H1 (cell line): ENCODE measurements at regions not wholly inside any gene's neighbourhood (a gene's known extent, or its start where the extent isn't known, plus 50 kb on each side); places are given as distances from the start of the nearest gene placed in this dataset.

Source experiments
- ATF3 ChIP-seq: IDR thresholded peaks from 2 replicates; pipeline ENCODE4 v1.6.1; 2011; ENCODE audit warnings: low read depth, mild to moderate bottlenecking, low read length; ENCODE audit not compliant: insufficient read depth
- CBX8 ChIP-seq: fragments of 300-800, 300-1000 bp; sonication (generic); IDR thresholded peaks from 2 replicates; pipeline ENCODE4 v1.7.1; 2016; ENCODE audit warnings: low read depth, low read length, borderline replicate concordance
- CHD1 ChIP-seq: IDR thresholded peaks from 2 replicates; pipeline ENCODE4 v1.6.1; 2012; ENCODE audit warnings: low read depth, low read length, improper control_type of control experiment
- CHD2 ChIP-seq: IDR thresholded peaks from 2 replicates; pipeline ENCODE4 v1.6.1; 2012; ENCODE audit warnings: low read length, improper control_type of control experiment
- CHD7 ChIP-seq: fragments of 300-600 bp; sonication (generic); IDR thresholded peaks from 2 replicates; pipeline ENCODE4 v1.7.1; 2012; ENCODE audit warnings: low read length, moderate library complexity, mild to moderate bottlenecking, inconsistent platforms; ENCODE audit not compliant: insufficient replicate concordance
- CREB1 ChIP-seq: IDR thresholded peaks from 2 replicates; pipeline ENCODE4 v1.6.1; 2012; ENCODE audit warnings: inconsistent platforms
- CTBP2 ChIP-seq: IDR thresholded peaks from 2 replicates; pipeline ENCODE4 v1.7.0; 2011; ENCODE audit warnings: borderline replicate concordance, mild to moderate bottlenecking, moderate library complexity, mixed read lengths, low read length; ENCODE audit not compliant: insufficient read depth, insufficient read length
- FOSL1 ChIP-seq: IDR thresholded peaks from 2 replicates; pipeline ENCODE4 v1.6.1; 2011; ENCODE audit warnings: mild to moderate bottlenecking, low read depth, low read length, moderate library complexity; ENCODE audit not compliant: insufficient read depth
- JUND ChIP-seq: IDR thresholded peaks from 2 replicates; pipeline ENCODE4 v1.6.1; 2011; ENCODE audit warnings: mild to moderate bottlenecking, improper control_type of control experiment, low read length
- PHF8 ChIP-seq: fragments of 200-600 bp; sonication (generic); conservative IDR thresholded peaks from 2 replicates; pipeline ENCODE4 v1.7.1; 2012; ENCODE audit warnings: low read depth, mild to moderate bottlenecking, inconsistent platforms, low read length, moderate library complexity
- SAP30 ChIP-seq: fragments of 300-600 bp; sonication (generic); IDR thresholded peaks from 2 replicates; pipeline ENCODE4 v1.7.1; 2012; ENCODE audit warnings: low read length, moderate library complexity, mild to moderate bottlenecking, inconsistent platforms; ENCODE audit not compliant: insufficient read depth, insufficient replicate concordance
- TBP ChIP-seq: IDR thresholded peaks from 2 replicates; pipeline ENCODE4 v1.6.1; 2011; ENCODE audit warnings: low read depth, low read length, improper control_type of control experiment

GRCh38 chr18:72206814-72207213, 337.3 kb downstream of the CBLN2 start (continued):
- TF ChIP-seq CHD7 (no peak), SAP30 (no peak), PHF8 (no peak), FOSL1 (no peak), ATF3 (no peak), JUND (no peak), TBP (no peak), CREB1 (no peak), CTBP2 (no peak), CBX8 (no peak), CHD2 (no peak), CHD1 (no peak)
